Stomach (tissue), 8 donors: ENCODE measurements at regions not wholly inside any gene's neighbourhood (a gene's known extent, or its start where the extent isn't known, plus 50 kb on each side); places are given as distances from the start of the nearest gene placed in this dataset.
A peak's percentile ranks its signal among the peaks of the same experiment; 100 is the strongest.

Experiments
- DNase-seq, 2 donors: peaks; one replicate each; pipeline versions ENCODE4 v3.0.0 to v3.0.0-alpha.2; 2013 to 2019
- H3K27ac ChIP-seq, 5 donors: fragments of 200-600 bp in 4 of 5; sonication (generic) in 4 of 5; one replicate each; pipeline ENCODE4 v1.5.1; 2013 to 2019; ENCODE audit warnings: mild to moderate bottlenecking in 1 of 5, moderate library complexity in 1 of 5
- H3K27me3 ChIP-seq, 3 donors: fragments of 200-600 bp; sonication (generic); one replicate each; pipeline ENCODE4 v1.5.1; 2017 to 2019; ENCODE audit warnings: mixed run types in 1 of 3
- H3K36me3 ChIP-seq, 4 donors: fragments of 200-600 bp; sonication (generic); 1 replicate in 3 of 4; 2 replicates in 1 of 4; pipeline ENCODE4 v1.5.1; 2016 to 2019
- H3K4me1 ChIP-seq, 4 donors: fragments of 200-600 bp; sonication (generic); one replicate each; pipeline ENCODE4 v1.5.1; 2016 to 2019
- H3K4me3 ChIP-seq, 4 donors: fragments of 200-600 bp; sonication (generic) in 3 of 4; one replicate each; pipeline ENCODE4 v1.5.1; 2016 to 2019; ENCODE audit warnings: mild to moderate bottlenecking in 1 of 4
- H3K9me3 ChIP-seq, 4 donors: fragments of 200-600 bp; sonication (generic); one replicate each; pipeline ENCODE4 v1.5.1; 2016 to 2019
- EP300 ChIP-seq: sonication (generic); formaldehyde crosslinking; IDR thresholded peaks from one replicate; pipeline ENCODE4 v1.6.1; 2017; ENCODE audit warnings: antibody characterized with exemption
- POLR2A ChIP-seq, 4 donors: fragments of 450-650 bp; IDR thresholded peaks; one replicate each; pipeline ENCODE4 v1.6.1; 2016; ENCODE audit warnings: antibody characterized with exemption in 4 of 4, control low read depth in 2 of 4, mild to moderate bottlenecking in 1 of 4, moderate library complexity in 1 of 4
- POLR2AphosphoS5 ChIP-seq, 3 donors: sonication (generic); formaldehyde crosslinking; IDR thresholded peaks; one replicate each; pipeline ENCODE4 v1.6.1; 2016; ENCODE audit warnings: antibody characterized with exemption in 3 of 3
- WGBS, 5 donors: extraction: QIAGEN DNeasy Blood & Tissue Kit in 3 of 5; methylation state at CpG; one replicate each; pipeline versions ENCODE4 v1.1.5 to v1.1.7; 2013 to 2018; 5-methylcytosine and 5-hydroxymethylcytosine counted together
- intact Hi-C: fragments of 100-400 bp; cut with DNase I; formaldehyde crosslinking; loops from one replicate; pipeline ENCODE4 v1.15.1; 2023; ENCODE audit warnings: low total_unique reads
- TF ChIP-seq, protein P1 (sequence below), 7 experiments: fragments of 450-650 bp in 4 of 7; fragments of 200-600 bp in 3 of 7; sonication (generic) in 3 of 7; IDR thresholded peaks; one replicate each; pipeline ENCODE4 v1.5.1; 2016 to 2019; ENCODE audit warnings: antibody characterized with exemption in 7 of 7, control low read depth in 2 of 7, mild to moderate bottlenecking in 1 of 7
- donor health status: healthy with polysubstance abuse.
- donor health status: Bipolar disorder and iron deficiency.
- donor health status: healthy.

GRCh38 chr14:81662066-81662465 lies 128.4 kb upstream of the SEL1L start:
- Histone ChIP-seq H3K4me3 (no peak overlapping the region), H3K27ac (no peak overlapping the region), H3K4me1 (no peaks in the 10 kb centered on the region), H3K9me3 (no peaks in the 10 kb centered on the region), H3K27me3 (no peaks in the 10 kb centered on the region), H3K36me3 (no peaks in the 10 kb centered on the region)
- intact Hi-C loops, result no loop called here
- TF ChIP-seq, protein P1, sequence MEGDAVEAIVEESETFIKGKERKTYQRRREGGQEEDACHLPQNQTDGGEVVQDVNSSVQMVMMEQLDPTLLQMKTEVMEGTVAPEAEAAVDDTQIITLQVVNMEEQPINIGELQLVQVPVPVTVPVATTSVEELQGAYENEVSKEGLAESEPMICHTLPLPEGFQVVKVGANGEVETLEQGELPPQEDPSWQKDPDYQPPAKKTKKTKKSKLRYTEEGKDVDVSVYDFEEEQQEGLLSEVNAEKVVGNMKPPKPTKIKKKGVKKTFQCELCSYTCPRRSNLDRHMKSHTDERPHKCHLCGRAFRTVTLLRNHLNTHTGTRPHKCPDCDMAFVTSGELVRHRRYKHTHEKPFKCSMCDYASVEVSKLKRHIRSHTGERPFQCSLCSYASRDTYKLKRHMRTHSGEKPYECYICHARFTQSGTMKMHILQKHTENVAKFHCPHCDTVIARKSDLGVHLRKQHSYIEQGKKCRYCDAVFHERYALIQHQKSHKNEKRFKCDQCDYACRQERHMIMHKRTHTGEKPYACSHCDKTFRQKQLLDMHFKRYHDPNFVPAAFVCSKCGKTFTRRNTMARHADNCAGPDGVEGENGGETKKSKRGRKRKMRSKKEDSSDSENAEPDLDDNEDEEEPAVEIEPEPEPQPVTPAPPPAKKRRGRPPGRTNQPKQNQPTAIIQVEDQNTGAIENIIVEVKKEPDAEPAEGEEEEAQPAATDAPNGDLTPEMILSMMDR (IDR thresholded peaks at IDR 0.05), result no peak
- TF ChIP-seq EP300 (no peak), POLR2AphosphoS5 (IDR thresholded peaks at IDR 0.05) (no peak), POLR2A (IDR thresholded peaks at IDR 0.05) (no peak)
- no peak for DNase-seq
- 65 to 76% (median 70%) methylated on average over 5 of the region's 5 CpGs for WGBS, 5 donors

DNA sequence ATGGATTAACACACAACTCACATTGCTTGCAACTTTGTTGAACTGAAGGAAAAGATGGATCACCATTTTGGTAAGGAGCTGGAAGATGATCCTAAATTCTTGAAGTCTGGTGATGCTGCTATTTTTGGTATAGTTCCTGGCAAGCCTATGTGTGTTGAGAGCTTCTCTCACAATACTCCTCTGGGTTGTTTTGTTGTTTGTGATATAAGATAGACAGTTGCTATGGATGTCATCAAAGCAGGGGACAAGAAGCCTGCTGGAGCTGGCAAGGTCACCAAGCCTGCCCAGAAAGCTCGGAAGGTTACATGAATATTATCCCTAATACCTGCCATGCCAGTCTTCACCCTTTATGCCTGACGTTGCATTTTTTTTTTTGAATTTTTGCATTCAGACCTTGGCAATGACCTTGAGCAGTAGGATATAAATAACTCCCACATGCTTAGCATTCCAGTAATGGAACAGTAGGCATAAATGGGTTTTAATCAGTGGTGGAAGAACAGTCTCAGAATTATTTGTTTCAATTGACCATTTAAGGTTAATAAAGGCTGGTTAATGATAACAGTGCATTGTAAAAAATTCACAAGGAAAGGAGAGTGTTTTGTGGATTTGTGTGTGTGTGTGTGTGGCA lies 129.0 kb upstream of the SEL1L start:
- Histone ChIP-seq H3K9me3 (no peaks in the 10 kb centered on the region), H3K4me1 (no peaks in the 10 kb centered on the region), H3K4me3 (no peak overlapping the region), H3K36me3 (no peaks in the 10 kb centered on the region), H3K27ac (no peak overlapping the region), H3K27me3 (no peaks in the 10 kb centered on the region)
- intact Hi-C loops, result no loop called here
- WGBS, 5 donors, result 41 to 75% (median 70%) methylated on average over 2 of the region's 2 CpGs
- no peak for TF ChIP-seq POLR2AphosphoS5 (IDR thresholded peaks at IDR 0.05)
- no peak for TF ChIP-seq POLR2A (IDR thresholded peaks at IDR 0.05)
- DNase-seq, result no peak

DNA sequence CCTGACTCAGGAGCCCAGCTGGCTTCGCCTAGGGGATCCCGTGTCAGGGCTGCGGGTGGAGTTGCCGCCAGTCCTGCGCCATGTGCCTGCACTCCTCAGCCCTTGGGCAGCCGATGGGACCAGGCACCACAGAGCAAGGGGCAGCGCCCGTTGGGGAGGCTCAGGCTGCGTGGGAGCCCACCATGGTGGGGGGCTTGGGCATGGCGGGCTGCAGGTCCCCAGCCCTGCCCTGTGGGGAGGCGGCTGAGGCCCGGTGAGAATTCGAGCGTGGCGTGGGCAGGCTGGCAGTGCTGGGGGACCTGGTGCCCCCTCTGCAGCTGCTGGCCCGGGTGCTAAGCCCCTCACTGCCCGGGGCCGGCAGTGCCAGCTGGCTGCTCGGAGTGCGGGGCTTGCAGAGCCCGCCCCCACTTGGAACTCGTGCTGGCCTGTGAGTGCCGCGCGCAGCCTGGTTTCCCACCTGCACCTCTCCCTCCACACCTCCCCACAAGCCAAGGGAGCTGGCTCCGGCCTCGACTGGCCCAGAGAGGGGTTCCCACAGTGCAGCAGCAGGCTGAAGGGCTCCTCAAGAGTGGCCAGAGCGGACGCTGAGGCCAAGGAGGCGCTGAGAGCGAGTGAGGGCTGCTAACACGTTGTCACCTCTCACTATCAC lies 135.1 kb upstream of the SEL1L start:
- intact Hi-C loops, result no loop called here
- Histone ChIP-seq H3K27me3 (no peaks in the 10 kb centered on the region), H3K27ac (no peak overlapping the region), H3K9me3 (peaks cover 0 to 14% (median 6%) of the 10 kb centered on the region in 4 donors), H3K4me3 (no peak overlapping the region), H3K36me3 (no peaks in the 10 kb centered on the region), H3K4me1 (no peaks in the 10 kb centered on the region)
- TF ChIP-seq POLR2A (IDR thresholded peaks at IDR 0.05), result no peak
- TF ChIP-seq, protein P1 (IDR thresholded peaks at IDR 0.05), result no peak
- no peak for TF ChIP-seq EP300
- no peak for TF ChIP-seq POLR2AphosphoS5 (IDR thresholded peaks at IDR 0.05)
- DNase-seq, result no peak
- 87 to 93% (median 92%) methylated on average over 13 to 32 of the region's 32 CpGs for WGBS, 5 donors

GRCh38 chr14:81669308-81669707 lies 135.7 kb upstream of the SEL1L start:
- no peak for DNase-seq
- Histone ChIP-seq H3K36me3 (no peaks in the 10 kb centered on the region), H3K4me1 (no peaks in the 10 kb centered on the region), H3K27ac (no peak overlapping the region), H3K4me3 (no peak overlapping the region), H3K27me3 (no peaks in the 10 kb centered on the region), H3K9me3 (peaks cover 0 to 14% (median 6%) of the 10 kb centered on the region in 4 donors)
- intact Hi-C loops, result no loop called here
- TF ChIP-seq EP300 (no peak), POLR2AphosphoS5 (IDR thresholded peaks at IDR 0.05) (no peak), POLR2A (IDR thresholded peaks at IDR 0.05) (no peak)
- TF ChIP-seq, protein P1 (IDR thresholded peaks at IDR 0.05), result no peak
- WGBS, 5 donors, result 90 to 98% (median 91%) methylated on average over 2 of the region's 2 CpGs

- no peak overlapping the region for H3K4me3 ChIP-seq
- H3K27ac ChIP-seq, result no peak overlapping the region
- no peaks in the 10 kb centered on the region for H3K4me1 ChIP-seq
- no peaks in the 10 kb centered on the region for H3K36me3 ChIP-seq
- peak in 1 of 2 donors; percentile 43 for DNase-seq
- peaks cover 0 to 8% (median under 1%) of the 10 kb centered on the region in 4 donors for H3K9me3 ChIP-seq
- H3K27me3 ChIP-seq, result no peaks in the 10 kb centered on the region
- intact Hi-C loops, result no loop called here
- TF ChIP-seq POLR2A (IDR thresholded peaks at IDR 0.05) (no peak), POLR2AphosphoS5 (IDR thresholded peaks at IDR 0.05) (no peak), EP300 (no peak)
- TF ChIP-seq, protein P1 (IDR thresholded peaks at IDR 0.05), result no peak
- WGBS, 5 donors, result 36 to 50% (median 42%) methylated on average over 3 of the region's 3 CpGs
Measured at GRCh38 chr14:81673930-81674329, 140.3 kb upstream of the SEL1L start.
